Sigmoid colon (tissue), 4 donors: ENCODE measurements at regions not wholly inside any gene's neighbourhood (a gene's known extent, or its start where the extent isn't known, plus 50 kb on each side); places are given as distances from the start of the nearest gene placed in this dataset.

Experiments
- EP300 ChIP-seq, 4 donors: sonication (generic); formaldehyde crosslinking; IDR thresholded peaks; one replicate each; pipeline ENCODE4 v1.6.1; 2017; ENCODE audit warnings: antibody characterized with exemption in 4 of 4
- POLR2A ChIP-seq, 2 donors: fragments of 450-650 bp; IDR thresholded peaks; one replicate each; pipeline ENCODE4 v1.6.1; 2016; ENCODE audit warnings: antibody characterized with exemption in 2 of 2, mild to moderate bottlenecking in 2 of 2, moderate library complexity in 2 of 2
- POLR2AphosphoS5 ChIP-seq, 4 donors: sonication (generic); formaldehyde crosslinking; IDR thresholded peaks; one replicate each; pipeline ENCODE4 v1.6.1; 2017; ENCODE audit warnings: antibody characterized with exemption in 4 of 4
- TF ChIP-seq, protein P1 (sequence below), 4 experiments: fragments of 450-650 bp in 3 of 4; fragments of 200-600 bp in 1 of 4; IDR thresholded peaks; one replicate each; pipeline ENCODE4 v1.5.1; 2016 to 2019; ENCODE audit warnings: antibody characterized with exemption in 4 of 4, mild to moderate bottlenecking in 3 of 4, moderate library complexity in 2 of 4

DNA sequence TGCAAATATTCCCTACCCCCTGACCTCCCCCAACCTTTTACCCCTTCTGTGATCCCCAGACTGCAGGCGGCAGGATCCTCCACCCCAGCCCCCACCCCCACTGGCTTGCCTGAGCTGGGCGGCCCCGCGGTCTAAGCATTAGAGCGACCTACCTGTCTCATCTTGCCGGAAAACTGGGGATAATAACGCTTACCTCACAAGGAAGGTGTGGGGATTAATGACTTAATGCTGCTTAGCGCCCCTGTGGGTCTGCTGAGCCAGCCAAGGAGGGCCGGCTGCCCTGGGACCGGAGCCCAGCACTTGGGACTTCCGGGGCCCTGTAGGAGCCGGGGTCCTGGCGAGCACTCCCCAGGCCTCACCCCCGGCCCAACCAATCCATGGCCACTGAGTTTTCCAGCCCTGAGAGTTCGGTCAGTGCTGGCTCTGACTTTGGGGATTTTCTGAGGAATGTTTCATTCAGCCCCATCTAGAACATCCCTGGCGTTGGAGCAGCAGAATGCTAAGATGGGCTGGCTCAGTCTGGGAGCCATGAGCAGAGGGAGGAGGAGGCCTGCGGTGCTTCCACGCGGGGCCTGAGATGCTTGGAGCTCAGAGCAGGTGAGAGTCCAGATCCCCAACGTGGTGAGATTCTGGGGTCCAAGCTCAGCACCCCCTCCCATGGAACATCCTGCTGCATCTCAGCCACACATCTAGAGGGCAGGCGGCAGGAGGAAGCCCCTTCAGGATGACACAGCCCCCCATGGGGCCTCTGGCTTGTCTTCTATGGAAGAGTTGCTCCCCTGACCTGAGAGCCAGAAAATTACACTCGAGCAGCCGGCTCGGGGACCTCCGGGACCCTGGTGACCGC is 97.9 kb downstream of the RIPK4 start:
- TF ChIP-seq POLR2A (IDR thresholded peaks at IDR 0.05) (no peak), POLR2AphosphoS5 (IDR thresholded peaks at IDR 0.05) (no peak), EP300 (IDR thresholded peaks at IDR 0.05) (no peak)
- TF ChIP-seq, protein P1, sequence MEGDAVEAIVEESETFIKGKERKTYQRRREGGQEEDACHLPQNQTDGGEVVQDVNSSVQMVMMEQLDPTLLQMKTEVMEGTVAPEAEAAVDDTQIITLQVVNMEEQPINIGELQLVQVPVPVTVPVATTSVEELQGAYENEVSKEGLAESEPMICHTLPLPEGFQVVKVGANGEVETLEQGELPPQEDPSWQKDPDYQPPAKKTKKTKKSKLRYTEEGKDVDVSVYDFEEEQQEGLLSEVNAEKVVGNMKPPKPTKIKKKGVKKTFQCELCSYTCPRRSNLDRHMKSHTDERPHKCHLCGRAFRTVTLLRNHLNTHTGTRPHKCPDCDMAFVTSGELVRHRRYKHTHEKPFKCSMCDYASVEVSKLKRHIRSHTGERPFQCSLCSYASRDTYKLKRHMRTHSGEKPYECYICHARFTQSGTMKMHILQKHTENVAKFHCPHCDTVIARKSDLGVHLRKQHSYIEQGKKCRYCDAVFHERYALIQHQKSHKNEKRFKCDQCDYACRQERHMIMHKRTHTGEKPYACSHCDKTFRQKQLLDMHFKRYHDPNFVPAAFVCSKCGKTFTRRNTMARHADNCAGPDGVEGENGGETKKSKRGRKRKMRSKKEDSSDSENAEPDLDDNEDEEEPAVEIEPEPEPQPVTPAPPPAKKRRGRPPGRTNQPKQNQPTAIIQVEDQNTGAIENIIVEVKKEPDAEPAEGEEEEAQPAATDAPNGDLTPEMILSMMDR (IDR thresholded peaks at IDR 0.05) = no peak
